Karpas-422 (cell line): ENCODE measurements at regions not wholly inside any gene's neighbourhood (a gene's known extent, or its start where the extent isn't known, plus 50 kb on each side); places are given as distances from the start of the nearest gene placed in this dataset.
"Not testable (repeated sequence)": the region's sequence is repeated elsewhere in the genome, so short reads cannot be mapped to it uniquely, and the experiment has no call there.

Source experiments
- DNase-seq: peaks from one replicate; pipeline ENCODE4 v3.0.0-alpha.2; 2015
- H2AFZ ChIP-seq: fragments of 200-600 bp; sonication (generic); 2 replicates; pipeline ENCODE4 v1.6.1; 2014; ENCODE audit warnings: antibody characterized with exemption, low read length, mixed read lengths
- H3K27ac ChIP-seq: fragments of 200-600 bp; sonication (generic); 2 replicates; pipeline ENCODE4 v1.5.1; 2014; ENCODE audit warnings: mild to moderate bottlenecking, low read length, moderate library complexity
- H3K27me3 ChIP-seq: fragments of 200-600 bp; sonication (generic); 2 replicates; pipeline ENCODE4 v1.6.1; 2014; ENCODE audit warnings: low read length, mixed read lengths
- H3K36me3 ChIP-seq: fragments of 200-600 bp; sonication (generic); 2 replicates; pipeline ENCODE4 v1.6.1; 2014; ENCODE audit warnings: low read length, mixed read lengths; ENCODE audit not compliant: insufficient read depth
- H3K4me1 ChIP-seq: fragments of 200-600 bp; sonication (generic); 2 replicates; pipeline ENCODE4 v1.6.1; 2014; ENCODE audit warnings: mild to moderate bottlenecking, low read length, mixed read lengths
- H3K4me2 ChIP-seq: fragments of 200-600 bp; sonication (generic); 2 replicates; pipeline ENCODE4 v1.6.1; 2014; ENCODE audit warnings: low read length, low read depth, mild to moderate bottlenecking; ENCODE audit not compliant: poor library complexity, severe bottlenecking
- H3K4me3 ChIP-seq: fragments of 200-600 bp; sonication (generic); 2 replicates; pipeline ENCODE4 v1.5.1; 2014; ENCODE audit warnings: mild to moderate bottlenecking, antibody characterized with exemption, low read length, mixed read lengths
- H3K79me2 ChIP-seq: fragments of 200-600 bp; sonication (generic); 2 replicates; pipeline ENCODE4 v1.6.1; 2014; ENCODE audit warnings: mild to moderate bottlenecking, low read length, mixed read lengths
- H3K9ac ChIP-seq: fragments of 200-600 bp; sonication (generic); 2 replicates; pipeline ENCODE4 v1.6.0; 2014; ENCODE audit warnings: low read length
- H3K9me2 ChIP-seq: fragments of 200-600 bp; sonication (generic), shearing (Covaris generic); replicated peaks from 2 replicates; pipeline ENCODE4 v1.6.0; 2014; ENCODE audit warnings: mild to moderate bottlenecking, low read length, moderate library complexity; ENCODE audit not compliant: insufficient read depth
- H3K9me3 ChIP-seq: fragments of 300-700, 200-600 bp; sonication (generic); 2 replicates; pipeline ENCODE4 v1.6.1; 2014; ENCODE audit warnings: low read length, mixed read lengths
- H4K20me1 ChIP-seq: fragments of 200-600 bp; sonication (generic); 2 replicates; pipeline ENCODE4 v1.6.1; 2014; ENCODE audit warnings: mild to moderate bottlenecking, antibody characterized with exemption, low read length, low read depth; ENCODE audit not compliant: insufficient read depth

GRCh38 chr19:20367811-20368294 is 197.7 kb downstream of the ZNF737 start:
- Histone ChIP-seq H3K79me2 (no peaks in the 10 kb centered on the region), H3K9ac (no peak overlapping the region), H2AFZ (no peak overlapping the region), H3K4me1 (no peaks in the 10 kb centered on the region), H3K9me3 (no peaks in the 10 kb centered on the region), H3K27me3 (no peaks in the 10 kb centered on the region), H3K4me3 (no peak overlapping the region), H3K27ac (no peak overlapping the region), H3K4me2 (no peak overlapping the region), H3K9me2 (no peaks in the 10 kb centered on the region), H4K20me1 (no peaks in the 10 kb centered on the region), H3K36me3 (no peaks in the 10 kb centered on the region)
- DNase-seq: peak; percentile 46

DNA sequence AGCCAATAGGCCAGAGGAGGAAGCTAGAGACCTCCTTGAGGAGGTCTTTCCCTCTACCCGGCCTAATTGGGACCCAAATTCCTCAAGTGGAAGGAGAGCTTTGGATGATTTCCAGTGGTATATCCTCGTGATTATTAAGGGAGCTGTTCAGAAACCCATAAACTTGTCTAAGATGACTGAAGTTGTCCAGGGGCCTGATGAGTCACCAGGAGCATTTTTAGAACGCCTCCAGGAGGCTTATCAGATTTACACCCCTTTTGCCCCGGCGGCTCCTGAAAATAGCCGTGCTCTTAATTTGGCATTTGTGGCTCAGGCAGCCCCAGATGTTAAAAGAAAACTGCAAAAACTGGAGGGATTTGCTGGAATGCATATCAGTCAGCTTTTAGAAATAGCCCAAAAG is 198.1 kb downstream of the ZNF486 start:
- no peaks in the 10 kb centered on the region for H3K9me3 ChIP-seq
- H3K36me3 ChIP-seq: no peaks in the 10 kb centered on the region
- no peak overlapping the region for H3K4me2 ChIP-seq
- no peaks in the 10 kb centered on the region for H3K27me3 ChIP-seq
- H3K79me2 ChIP-seq: no peaks in the 10 kb centered on the region
- no peaks in the 10 kb centered on the region for H4K20me1 ChIP-seq
- H2AFZ ChIP-seq: no peak overlapping the region
- no peak overlapping the region for H3K27ac ChIP-seq
- H3K4me1 ChIP-seq: no peaks in the 10 kb centered on the region
- no peaks in the 10 kb centered on the region for H3K9me2 ChIP-seq
- H3K4me3 ChIP-seq: no peak overlapping the region
- DNase-seq: no peak
- no peak overlapping the region for H3K9ac ChIP-seq

GRCh38 chr19:20359933-20360720 is 193.1 kb downstream of the ZNF486 start:
- Histone ChIP-seq H4K20me1 (no peaks in the 10 kb centered on the region), H2AFZ (no peak overlapping the region), H3K9me3 (no peaks in the 10 kb centered on the region), H3K79me2 (no peaks in the 10 kb centered on the region), H3K9me2 (no peaks in the 10 kb centered on the region), H3K4me1 (no peaks in the 10 kb centered on the region), H3K27ac (no peak overlapping the region), H3K4me3 (no peak overlapping the region), H3K27me3 (no peaks in the 10 kb centered on the region), H3K4me2 (no peak overlapping the region), H3K36me3 (no peaks in the 10 kb centered on the region), H3K9ac (no peak overlapping the region)
- peak; percentile 45 for DNase-seq

DNA sequence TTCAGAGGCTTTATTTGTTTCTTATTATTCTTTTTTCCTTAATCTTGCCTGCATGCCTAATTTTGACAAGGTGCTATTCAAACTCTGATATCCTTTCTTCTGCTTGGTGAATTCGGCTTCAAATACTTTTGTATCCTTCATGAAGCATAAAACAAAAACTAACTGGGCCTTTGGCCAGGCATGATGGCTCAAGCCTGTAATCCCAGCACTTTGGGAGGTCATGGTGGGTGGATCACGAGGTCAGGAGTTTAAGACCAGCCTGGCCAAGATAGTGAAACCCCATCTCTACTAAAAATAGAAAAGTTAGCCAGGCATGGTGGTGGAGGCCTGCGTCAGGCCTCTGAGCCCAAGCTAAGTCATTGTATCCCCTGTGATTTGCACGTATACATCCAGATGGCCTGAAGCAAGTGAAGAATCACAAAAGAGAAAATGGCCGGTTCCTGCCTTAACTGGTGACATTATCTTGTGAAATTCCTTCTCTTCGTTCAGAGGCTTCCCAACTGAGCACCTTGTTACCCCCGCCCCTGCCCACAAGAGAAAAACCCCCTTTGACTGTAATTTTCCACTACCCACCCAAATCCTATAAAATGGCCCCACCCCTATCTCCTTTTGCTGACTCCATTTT is 191.9 kb downstream of the ZNF486 start:
- H3K4me3 ChIP-seq, H3K4me2 ChIP-seq: not testable (repeated sequence)

DNA sequence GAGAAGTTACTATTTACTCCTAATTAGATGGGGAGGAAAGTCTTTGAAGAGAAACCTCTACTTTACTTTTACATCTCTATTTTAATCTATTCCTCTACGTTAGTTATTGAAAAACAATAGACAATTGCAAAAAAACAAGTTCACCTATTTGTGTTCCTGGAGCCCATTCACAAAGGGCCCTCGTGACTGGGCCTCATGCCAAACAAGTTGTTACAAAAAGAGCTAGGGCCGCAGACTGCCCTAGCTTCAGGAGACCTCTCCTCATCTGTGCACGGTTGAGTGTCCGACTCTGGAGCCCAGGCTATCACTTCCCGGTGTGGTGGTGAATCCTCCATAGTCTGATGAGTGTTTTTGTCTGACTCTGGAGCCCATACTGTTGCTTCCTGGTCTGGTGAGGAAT is 190.9 kb downstream of the ZNF486 start:
- H3K79me2 ChIP-seq: no peaks in the 10 kb centered on the region

More for the DNA sequence above, 191.9 kb downstream of the ZNF486 start:
- H3K27me3 ChIP-seq, DNase-seq, H2AFZ ChIP-seq, H3K36me3 ChIP-seq, H3K9me3 ChIP-seq, H3K79me2 ChIP-seq, H3K27ac ChIP-seq, H3K4me1 ChIP-seq, H3K9ac ChIP-seq, H3K9me2 ChIP-seq, H4K20me1 ChIP-seq: not testable (repeated sequence)

GRCh38 chr19:20351244-20351643 is 184.2 kb downstream of the ZNF486 start:
- Histone ChIP-seq H3K36me3 (no peaks in the 10 kb centered on the region), H3K4me3 (no peak overlapping the region), H3K4me2 (no peak overlapping the region), H3K9me3 (no peaks in the 10 kb centered on the region), H2AFZ (no peak overlapping the region), H3K27ac (no peak overlapping the region), H3K9ac (no peak overlapping the region), H3K27me3 (no peaks in the 10 kb centered on the region), H3K79me2 (no peaks in the 10 kb centered on the region), H3K9me2 (no peaks in the 10 kb centered on the region), H4K20me1 (no peaks in the 10 kb centered on the region), H3K4me1 (no peaks in the 10 kb centered on the region)
- DNase-seq: no peak

More for the DNA sequence above, 190.9 kb downstream of the ZNF486 start:
- Histone ChIP-seq H3K27ac (no peak overlapping the region), H4K20me1 (no peaks in the 10 kb centered on the region), H3K36me3 (no peaks in the 10 kb centered on the region), H3K27me3 (no peaks in the 10 kb centered on the region), H3K9me3 (no peaks in the 10 kb centered on the region), H3K4me1 (no peaks in the 10 kb centered on the region), H3K9me2 (no peaks in the 10 kb centered on the region), H2AFZ (no peak overlapping the region), H3K9ac (no peak overlapping the region), H3K4me2 (no peak overlapping the region), H3K4me3 (no peak overlapping the region)
- DNase-seq: no peak

DNA sequence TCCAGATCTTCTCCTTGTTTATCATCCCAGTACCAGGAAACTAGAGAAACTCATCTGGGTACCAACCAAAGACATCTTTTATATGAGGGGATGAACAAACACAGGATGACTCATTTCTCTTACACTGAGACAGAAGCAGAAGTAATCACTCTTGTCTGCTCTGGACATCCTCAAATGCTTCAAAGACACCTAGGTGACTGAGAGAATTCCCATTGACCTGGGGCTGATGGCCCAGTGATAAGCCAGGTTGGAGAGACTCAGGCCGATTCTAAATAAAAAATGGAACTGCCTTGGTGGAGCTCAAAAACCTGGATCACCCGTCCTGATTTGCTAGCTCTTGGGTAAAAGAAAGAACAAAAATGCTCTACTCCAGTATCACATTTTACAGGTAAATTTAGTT is 182.2 kb downstream of the ZNF486 start:
- Histone ChIP-seq H3K9ac (no peak overlapping the region), H3K9me3 (no peaks in the 10 kb centered on the region), H2AFZ (no peak overlapping the region), H3K27ac (no peak overlapping the region), H4K20me1 (no peaks in the 10 kb centered on the region), H3K4me1 (0 out of 2 replicates have a peak, but pooled peaks cover 3% of the 10 kb centered on the region), H3K36me3 (no peaks in the 10 kb centered on the region), H3K79me2 (no peaks in the 10 kb centered on the region), H3K4me3 (no peak overlapping the region), H3K4me2 (no peak overlapping the region), H3K9me2 (no peaks in the 10 kb centered on the region), H3K27me3 (no peaks in the 10 kb centered on the region)
- DNase-seq: no peak

DNA sequence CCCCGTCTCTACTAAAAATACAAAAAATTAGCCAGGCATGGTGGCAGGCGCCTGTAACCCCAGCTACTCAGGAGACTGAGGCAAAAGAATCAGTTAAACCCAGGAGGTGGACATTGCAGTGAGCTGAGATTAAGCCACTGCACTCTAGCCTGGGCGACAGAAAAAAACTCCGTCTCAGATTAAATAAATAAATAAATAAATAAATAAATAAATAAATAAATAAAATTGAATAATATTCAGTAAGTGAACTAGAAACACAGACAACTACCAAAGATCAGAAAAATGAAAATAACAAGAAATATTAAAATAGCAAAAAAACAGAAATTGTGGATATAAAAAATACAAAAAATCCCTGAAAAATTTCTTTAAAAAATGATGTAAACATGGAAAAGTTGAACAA is 172.4 kb downstream of the ZNF486 start:
- Histone ChIP-seq H3K79me2 (no peaks in the 10 kb centered on the region), H3K9me2 (no peaks in the 10 kb centered on the region), H3K27ac (no peak overlapping the region), H3K27me3 (no peaks in the 10 kb centered on the region), H3K4me2 (no peak overlapping the region), H4K20me1 (no peaks in the 10 kb centered on the region), H3K36me3 (no peaks in the 10 kb centered on the region), H3K4me3 (no peak overlapping the region), H3K4me1 (no peaks in the 10 kb centered on the region), H3K9me3 (no peaks in the 10 kb centered on the region), H2AFZ (no peak overlapping the region), H3K9ac (no peak overlapping the region)
- no peak for DNase-seq
